ENCODE measurements at regions not wholly inside any gene's neighbourhood (a gene's known extent, or its start where the extent isn't known, plus 50 kb on each side); places are given as distances from the start of the nearest gene placed in this dataset.

- TF ChIP-seq EZH2 (IDR thresholded peaks at IDR 0.05; ENCODE audit: borderline replicate concordance, insufficient read depth, low read depth, low read length, poor library complexity, severe bottlenecking) (no peak), CTCF (IDR thresholded peaks at IDR 0.05) (no peak)
Measured at GRCh38 chr4:12071316-12071715, 642.6 kb upstream of the HS3ST1 start.

Measured in B cell (primary cell).